ENCODE measurements at regions not wholly inside any gene's neighbourhood (a gene's known extent, or its start where the extent isn't known, plus 50 kb on each side); places are given as distances from the start of the nearest gene placed in this dataset.

- peak; percentile 54 for DNase-seq
Observed at GRCh38 chr1:234972411-234973191, 156.0 kb downstream of the TOMM20 start.

GRCh38 chr1:234971586-234972297 lies 156.9 kb downstream of the TOMM20 start:
- DNase-seq = no peak

GRCh38 chr1:234970731-234971476 lies 157.7 kb downstream of the TOMM20 start:
- DNase-seq = no peak

GRCh38 chr1:234970401-234970730 lies 158.3 kb downstream of the TOMM20 start:
- DNase-seq = no peak

GRCh38 chr1:234969581-234970400 lies 158.8 kb downstream of the TOMM20 start:
- no peak for DNase-seq

DNA sequence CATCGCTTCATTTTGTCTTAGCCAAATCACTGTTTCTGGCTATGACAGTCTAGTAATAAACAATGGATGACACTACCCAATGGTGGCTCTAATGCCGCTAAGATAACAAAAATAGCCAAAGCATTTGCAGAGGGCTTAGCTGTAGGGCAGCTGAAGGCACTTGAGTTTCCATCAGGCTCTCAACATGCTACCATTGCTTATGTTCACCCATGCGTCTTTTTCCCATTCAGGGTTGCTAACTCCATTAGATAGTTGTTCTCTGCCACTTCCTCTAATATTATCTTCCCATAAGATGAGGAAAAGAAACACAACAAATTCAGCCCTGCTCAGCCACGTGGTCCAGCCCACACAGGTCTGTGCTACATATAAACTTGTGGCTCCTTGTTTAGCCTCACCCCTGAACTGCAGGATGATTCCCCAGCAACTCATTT lies 159.6 kb downstream of the TOMM20 start:
- no peak for DNase-seq

GRCh38 chr1:234968451-234968850 lies 160.2 kb downstream of the TOMM20 start:
- no peak for DNase-seq

GRCh38 chr1:234967121-234967520 lies 161.5 kb downstream of the TOMM20 start:
- DNase-seq = no peak

DNA sequence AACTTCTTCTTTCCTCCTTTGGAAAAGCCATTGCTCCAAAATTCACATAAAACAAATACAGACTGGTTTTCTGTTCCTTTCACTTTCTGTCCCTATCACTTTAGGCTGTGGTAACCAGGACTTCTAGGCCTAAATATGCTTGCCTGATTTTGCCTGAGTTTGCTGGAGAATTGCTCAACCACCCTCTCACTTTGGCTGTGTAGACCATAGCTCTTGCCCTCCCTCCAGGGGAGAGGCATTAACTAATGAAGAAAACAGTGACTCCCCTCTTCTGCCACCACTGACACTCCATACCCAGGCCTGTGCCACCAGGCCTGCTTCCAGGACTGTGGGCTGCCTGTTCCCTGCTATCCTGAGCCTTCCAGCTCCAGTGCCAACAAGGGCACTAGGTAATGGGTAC lies 163.5 kb downstream of the TOMM20 start:
- no peak for DNase-seq

DNA sequence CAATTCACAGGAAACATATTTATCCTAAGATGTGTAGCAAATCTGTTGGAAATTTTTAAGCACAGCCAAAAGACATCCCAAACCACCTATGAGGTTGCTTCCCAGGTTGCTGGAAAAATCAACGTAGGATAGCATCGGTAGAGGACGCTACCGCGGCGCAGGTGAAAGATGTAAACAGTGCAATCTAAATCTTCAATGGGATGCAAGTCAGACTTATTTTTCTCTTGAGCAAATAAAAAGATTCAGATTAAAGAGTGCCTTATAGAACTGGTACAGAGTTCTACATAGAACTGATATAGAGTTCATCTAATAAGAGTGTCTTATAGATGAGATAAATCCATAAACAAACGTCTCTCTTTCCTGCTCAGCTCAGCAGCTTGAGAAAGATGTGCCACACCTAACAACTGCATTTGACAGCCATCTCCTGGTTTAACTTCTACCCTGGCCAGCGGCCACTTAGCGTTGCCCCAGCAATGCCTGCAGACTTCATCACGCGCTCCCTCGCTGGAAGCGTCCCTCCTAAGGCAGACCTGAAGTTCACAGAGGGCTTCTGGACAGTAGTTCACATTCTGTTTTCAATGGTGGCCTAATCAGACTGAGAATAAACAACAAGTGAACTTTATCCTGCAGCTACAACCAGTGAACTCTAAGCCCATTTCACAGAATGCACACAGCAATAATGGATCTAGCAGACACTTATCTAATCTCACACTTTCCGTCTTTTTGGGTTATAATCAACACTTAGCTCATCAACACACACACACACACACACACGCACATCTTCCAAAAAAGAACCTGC lies 164.5 kb downstream of the TOMM20 start:
- no peak for DNase-seq

- peak; percentile 88 for DNase-seq
Observed at GRCh38 chr1:234963180-234963903, 165.3 kb downstream of the TOMM20 start.

DNA sequence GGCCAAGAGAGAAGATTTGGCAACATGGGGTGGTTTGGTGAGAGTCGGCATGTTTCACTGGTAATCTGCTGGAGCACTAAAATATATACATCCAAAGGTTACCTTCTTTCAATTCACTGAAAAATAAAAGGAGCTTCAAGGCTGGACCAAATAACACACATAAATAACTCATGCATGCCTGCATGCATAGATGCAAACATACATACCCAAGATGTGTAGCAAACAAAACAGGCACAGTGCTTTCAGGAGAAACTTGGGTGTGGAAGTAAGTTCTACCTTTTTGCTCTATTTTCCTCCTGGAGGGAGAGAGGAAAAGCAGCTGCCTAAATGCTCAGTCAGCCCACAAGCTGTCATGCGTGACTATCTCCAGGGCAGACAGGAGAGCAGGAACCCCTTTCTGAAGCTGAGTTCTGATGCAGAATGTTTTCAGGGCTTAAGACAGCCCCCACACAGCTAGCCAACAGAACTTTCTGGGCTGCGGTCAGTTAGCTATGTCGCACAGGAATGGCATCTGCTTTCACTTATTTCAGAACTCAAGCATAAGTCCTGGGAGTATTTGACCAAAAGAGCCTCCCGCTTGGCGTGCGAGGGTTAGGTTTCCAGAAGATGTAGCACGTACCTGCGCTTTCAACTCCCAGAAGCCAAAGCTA lies 166.2 kb downstream of the TOMM20 start:
- DNase-seq = no peak

DNA sequence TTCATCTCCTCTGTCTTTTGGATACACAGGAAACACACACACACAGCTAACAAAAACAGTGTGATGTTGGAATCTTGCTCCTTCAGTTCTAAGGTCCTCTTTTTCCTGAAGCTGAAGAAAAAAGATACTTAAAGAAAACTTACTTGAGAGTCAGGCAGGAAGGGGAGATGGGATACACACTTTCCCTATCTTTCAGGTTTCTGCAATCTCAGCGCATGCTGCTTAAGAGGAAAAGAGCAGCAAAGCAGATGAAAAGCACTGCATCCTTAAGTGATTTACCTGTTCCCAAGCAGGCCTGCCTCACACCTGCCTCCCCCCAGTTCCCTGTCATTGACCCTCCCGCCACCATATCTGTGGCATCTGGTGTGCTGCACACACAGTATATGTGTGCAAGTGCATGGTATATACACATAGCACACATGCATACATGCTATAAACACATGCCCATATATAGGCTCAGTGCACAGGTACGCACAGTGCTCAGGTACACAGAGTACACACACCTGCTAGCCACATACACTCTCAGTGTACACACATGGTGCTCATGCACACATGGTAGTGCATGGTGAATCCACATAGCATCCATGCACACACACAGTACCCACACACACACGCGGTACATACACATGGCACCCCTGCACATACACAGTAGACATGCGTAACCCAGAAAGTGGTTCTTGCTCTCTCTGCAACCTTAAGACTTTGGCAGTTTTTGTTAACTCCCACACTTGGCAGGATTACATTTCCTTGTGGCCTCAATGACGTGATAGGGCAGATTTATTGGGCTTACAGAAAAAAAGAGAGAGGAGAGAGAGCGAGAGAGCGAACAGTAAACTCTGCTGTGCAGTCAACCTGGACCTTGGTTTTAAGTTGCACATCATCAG lies 166.9 kb downstream of the TOMM20 start:
- no peak for DNase-seq

DNA sequence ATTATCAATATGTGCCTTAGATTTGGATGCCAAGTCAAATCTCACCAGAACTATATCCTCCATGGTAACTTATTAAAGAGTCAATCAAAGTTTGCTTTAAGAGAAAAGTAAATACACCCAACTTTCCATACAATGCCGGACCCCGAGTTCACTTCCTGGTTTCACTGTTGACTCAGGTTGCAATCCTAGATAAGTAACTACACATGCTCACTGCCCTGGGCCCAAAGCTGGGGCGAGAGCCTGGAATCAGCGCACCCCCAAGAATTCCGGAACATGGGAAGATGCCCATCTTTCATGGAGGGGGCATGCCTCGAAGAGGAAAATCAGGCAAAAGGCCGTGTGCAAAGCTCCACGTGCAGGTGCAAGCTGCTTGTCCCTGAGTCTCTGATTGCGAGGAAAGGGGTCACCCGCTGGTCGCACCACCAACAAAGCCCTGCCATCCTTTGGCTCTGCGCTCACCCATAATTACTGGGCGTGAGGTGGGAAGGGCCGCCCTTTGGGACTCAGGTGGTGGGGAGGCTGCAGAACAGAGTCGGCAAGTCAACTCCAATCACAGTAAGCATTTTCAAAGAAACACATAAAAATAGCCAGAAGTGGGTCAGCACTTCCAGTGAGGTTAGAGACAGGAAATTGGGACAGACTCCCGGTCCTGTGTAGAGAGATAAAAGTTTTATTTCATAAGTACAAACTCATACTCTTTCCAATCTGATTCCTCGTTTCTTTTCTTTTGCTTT lies 167.7 kb downstream of the TOMM20 start:
- no peak for DNase-seq

DNA sequence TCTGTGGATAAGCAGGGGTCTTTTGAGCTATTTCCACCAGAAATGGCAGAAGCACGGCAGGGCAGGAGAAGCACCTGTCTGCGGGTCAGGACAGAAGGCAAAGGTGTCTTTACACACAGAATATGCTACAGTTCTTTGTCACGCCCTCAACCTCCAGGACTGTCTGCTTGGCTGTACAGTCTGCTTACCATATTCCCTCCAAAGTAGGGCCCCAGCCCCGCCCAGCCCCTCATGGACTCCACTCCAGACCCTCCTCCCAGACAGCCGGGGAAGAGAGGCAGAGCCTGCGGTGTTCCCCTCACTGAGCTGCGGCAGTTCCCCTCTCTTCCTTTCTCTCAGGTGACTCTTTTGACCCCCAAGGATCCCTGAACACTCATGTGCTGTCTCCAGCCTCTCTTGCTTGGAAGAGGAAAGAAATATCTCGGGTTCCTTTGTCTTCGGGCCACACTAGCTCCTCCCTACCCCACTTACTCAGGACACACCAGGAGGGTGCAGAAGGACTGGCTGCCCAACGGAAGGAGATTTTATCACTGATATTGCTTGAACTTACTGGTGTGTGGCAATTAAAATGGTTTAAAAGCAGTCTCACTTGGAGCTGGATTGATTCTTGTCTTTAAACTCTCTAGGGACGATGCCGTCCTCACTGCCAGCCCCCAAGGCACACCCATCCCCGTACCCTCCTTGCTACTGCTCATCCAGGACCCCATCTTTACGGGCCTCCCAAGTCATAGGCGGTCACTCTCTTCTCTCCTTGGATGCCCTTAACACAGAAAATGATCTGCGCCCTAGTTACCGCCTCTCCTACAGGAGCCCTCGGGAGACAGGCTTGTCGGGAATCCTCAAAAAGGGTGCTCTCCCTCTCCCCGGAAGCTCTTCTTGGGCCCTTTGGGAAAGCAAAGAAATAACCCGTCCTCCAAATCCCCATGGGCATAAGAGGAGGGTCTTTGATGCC lies 169.7 kb downstream of the TOMM20 start:
- no peak for DNase-seq

- no peak for DNase-seq
Observed at GRCh38 chr1:234958066-234958705, 170.5 kb downstream of the TOMM20 start.

All from CD4-positive, alpha-beta T cell treated with Interleukin-17A for 4 hours (primary cell).